HCT116 (cell line): ENCODE measurements at regions not wholly inside any gene's neighbourhood (a gene's known extent, or its start where the extent isn't known, plus 50 kb on each side); places are given as distances from the start of the nearest gene placed in this dataset.

ENCODE experiments used
- ATAC-seq: fragments of 200-7000 bp; cut with Tn5 transposase; 2 replicates; pipeline ENCODE4 v1.9.1; 2020; ENCODE audit warnings: mild to moderate bottlenecking, moderate library complexity
- BruUV-seq: library from RNA; stranded (reverse); fragments of 400-500 nt; replicated peaks from 2 replicates; lab custom pipeline; 2021; lab: Mats Ljungman, UMichigan
- CTCF ChIA-PET: fragments of 300-600 bp; sonication (Branson Sonifier 250); formaldehyde crosslinking; loops from one replicate; lab custom pipeline; 2021; ENCODE audit warnings: antibody characterized with exemption; lab: Charles Lee
- POLR2A ChIA-PET: fragments of 300-600, 350-600 bp; sonication (Branson Sonifier 250); formaldehyde crosslinking; loops from one replicate; lab custom pipeline; 2021; ENCODE audit warnings: antibody characterized with exemption; lab: Charles Lee
- RAD21 ChIA-PET, 2 experiments: fragments of 300-600 bp; sonication (Branson Sonifier 250); formaldehyde crosslinking; loops; one replicate each; lab custom pipeline; 2023; ENCODE audit warnings: low total read pairs in 2 of 2; ENCODE audit not compliant: uncharacterized antibody in 2 of 2, unreplicated experiment in 2 of 2, low non-redundant PET in 1 of 2; lab: Charles Lee
- DNase-seq: peaks from one replicate; pipeline ENCODE4 v3.0.0-alpha.2; 2010; ENCODE audit warnings: low read depth, low spot score
- H2AFZ ChIP-seq: fragments of 200-600 bp; shearing (Covaris generic), sonication (generic); 2 replicates; pipeline ENCODE4 v1.6.1; 2017; ENCODE audit warnings: low read depth, mixed run types, mixed read lengths, antibody characterized with exemption, low read length; ENCODE audit not compliant: poor library complexity, severe bottlenecking
- H3K27ac ChIP-seq: 2 replicates; pipeline ENCODE4 v1.5.1; 2012; ENCODE audit warnings: low read depth, low read length
- H3K27me3 ChIP-seq: fragments of 200-600 bp; sonication (generic); 2 replicates; pipeline ENCODE4 v1.6.1; 2016; ENCODE audit warnings: mixed run types, low read length, mixed read lengths; ENCODE audit not compliant: insufficient read depth
- H3K36me3 ChIP-seq, 2 experiments: fragments of 200-500 bp in 1 of 2; fragments of 200-600 bp in 1 of 2; sonication (Bioruptor generic) in 1 of 2; sonication (generic) in 1 of 2; 2 replicates each; pipeline versions ENCODE4 v1.5.1 to v1.6.1; 2014 to 2016; ENCODE audit warnings: low read length in 2 of 2, inconsistent platforms in 1 of 2, mixed read lengths in 1 of 2, mixed run types in 1 of 2; ENCODE audit not compliant: insufficient read depth in 2 of 2, control insufficient read depth in 1 of 2
- H3K4me1 ChIP-seq, 2 experiments: fragments of 200-600 bp in 1 of 2; sonication (generic) in 1 of 2; 2 replicates each; pipeline versions ENCODE4 v1.5.1 to v1.6.1; 2012 to 2017; ENCODE audit warnings: low read length in 2 of 2, inconsistent platforms in 1 of 2, mild to moderate bottlenecking in 1 of 2, mixed read lengths in 1 of 2, mixed run types in 1 of 2, moderate library complexity in 1 of 2; ENCODE audit not compliant: insufficient read depth in 2 of 2, control insufficient read depth in 1 of 2
- H3K4me2 ChIP-seq: fragments of 200-600 bp; sonication (generic); 2 replicates; pipeline ENCODE4 v1.6.1; 2017; ENCODE audit warnings: mixed run types, low read length, mixed read lengths
- H3K4me3 ChIP-seq, 2 experiments: fragments of 200-600 bp in 1 of 2; sonication (generic) in 1 of 2; replicated peaks in 1 of 2; 2 replicates each; pipeline ENCODE4 v1.5.1; 2011 to 2016; ENCODE audit warnings: low read length in 2 of 2, control low read depth in 1 of 2, low read depth in 1 of 2, mild to moderate bottlenecking in 1 of 2, mixed read lengths in 1 of 2, mixed run types in 1 of 2
- H3K79me2 ChIP-seq: fragments of 200-600 bp; sonication (generic); 2 replicates; pipeline ENCODE4 v1.6.1; 2017; ENCODE audit warnings: mild to moderate bottlenecking, mixed run types, low read length, moderate library complexity, mixed read lengths; ENCODE audit not compliant: insufficient read depth
- H3K9ac ChIP-seq: fragments of 200-600 bp; sonication (generic); 2 replicates; pipeline ENCODE4 v1.6.1; 2016; ENCODE audit warnings: low read length, mixed read lengths
- H3K9me2 ChIP-seq: fragments of 200-600 bp; sonication (generic), shearing (Covaris generic); 2 replicates; pipeline ENCODE4 v1.6.1; 2017; ENCODE audit warnings: mixed run types, mild to moderate bottlenecking, moderate library complexity; ENCODE audit not compliant: insufficient read depth
- H3K9me3 ChIP-seq, 2 experiments: fragments of 200-500 bp in 1 of 2; fragments of 200-600 bp in 1 of 2; sonication (Bioruptor generic) in 1 of 2; sonication (generic) in 1 of 2; 2 replicates each; pipeline ENCODE4 v1.6.1; 2014 to 2017; ENCODE audit warnings: low read length in 2 of 2, mixed read lengths in 2 of 2, inconsistent platforms in 1 of 2, low read depth in 1 of 2, mild to moderate bottlenecking in 1 of 2, mixed run types in 1 of 2, moderate library complexity in 1 of 2; ENCODE audit not compliant: control insufficient read depth in 1 of 2, insufficient read depth in 1 of 2
- H4K20me1 ChIP-seq: fragments of 200-600 bp; sonication (generic), shearing (Covaris generic); 2 replicates; pipeline ENCODE4 v1.6.1; 2017; ENCODE audit warnings: mixed run types, mild to moderate bottlenecking, moderate library complexity; ENCODE audit not compliant: insufficient read depth
- CBX3 ChIP-seq: IDR thresholded peaks from 2 replicates; pipeline ENCODE4 v1.6.1; 2012; ENCODE audit warnings: low read depth
- EGR1 ChIP-seq: IDR thresholded peaks from 2 replicates; pipeline ENCODE4 v1.6.1; 2012; ENCODE audit warnings: low read depth
- ELF1 ChIP-seq: IDR thresholded peaks from 2 replicates; pipeline ENCODE4 v1.6.1; 2012; ENCODE audit warnings: low read depth, borderline replicate concordance
- FOSL1 ChIP-seq: IDR thresholded peaks from 2 replicates; pipeline ENCODE4 v1.6.1; 2012; ENCODE audit warnings: low read depth
- POLR2A ChIP-seq: IDR thresholded peaks from 2 replicates; pipeline ENCODE4 v1.7.0; 2011; ENCODE audit warnings: borderline replicate concordance; ENCODE audit not compliant: insufficient read depth, insufficient read length; ENCODE audit errors: extremely low read depth
- SIN3A ChIP-seq: IDR thresholded peaks from 2 replicates; pipeline ENCODE4 v1.6.1; 2012; ENCODE audit warnings: low read depth
- SP1 ChIP-seq: IDR thresholded peaks from 2 replicates; pipeline ENCODE4 v1.6.1; 2012; ENCODE audit warnings: low read depth
- TCF7L2 ChIP-seq: IDR thresholded peaks from 2 replicates; pipeline ENCODE4 v1.7.0; 2011; ENCODE audit warnings: borderline replicate concordance, inconsistent platforms; ENCODE audit not compliant: insufficient read depth, insufficient read length; ENCODE audit errors: extremely low read depth
- ZFX ChIP-seq: fragments of 450-650 bp; IDR thresholded peaks from 2 replicates; pipeline ENCODE4 v1.6.1; 2017
- ZNF274 ChIP-seq: fragments of 200-500 bp; sonication (Bioruptor generic); IDR thresholded peaks from 2 replicates; pipeline ENCODE4 v1.6.1; 2014; ENCODE audit warnings: mild to moderate bottlenecking, low read depth, low read length, inconsistent platforms
- intact Hi-C: fragments of 100-400 bp; cut with micrococcal nuclease; formaldehyde crosslinking; loops from 2 replicates; pipeline ENCODE4 v1.10.0; 2022
- TF ChIP-seq, protein P1 (sequence below), 3 experiments: fragments of 200-600 bp in 1 of 3; sonication (generic) in 1 of 3; IDR thresholded peaks in 2 of 3; conservative IDR thresholded peaks in 1 of 3; 2 replicates each; pipeline ENCODE4 v1.5.1; 2012 to 2017; ENCODE audit warnings: low read depth in 2 of 3, low read length in 2 of 3, antibody characterized with exemption in 1 of 3, borderline replicate concordance in 1 of 3, control low read depth in 1 of 3, mild to moderate bottlenecking in 1 of 3, mixed read lengths in 1 of 3, mixed run types in 1 of 3, moderate library complexity in 1 of 3; ENCODE audit not compliant: insufficient read depth in 1 of 3
- TF ChIP-seq, protein P2 (sequence below): IDR thresholded peaks from 2 replicates; pipeline ENCODE4 v1.6.1; 2012; ENCODE audit warnings: low read depth

DNA sequence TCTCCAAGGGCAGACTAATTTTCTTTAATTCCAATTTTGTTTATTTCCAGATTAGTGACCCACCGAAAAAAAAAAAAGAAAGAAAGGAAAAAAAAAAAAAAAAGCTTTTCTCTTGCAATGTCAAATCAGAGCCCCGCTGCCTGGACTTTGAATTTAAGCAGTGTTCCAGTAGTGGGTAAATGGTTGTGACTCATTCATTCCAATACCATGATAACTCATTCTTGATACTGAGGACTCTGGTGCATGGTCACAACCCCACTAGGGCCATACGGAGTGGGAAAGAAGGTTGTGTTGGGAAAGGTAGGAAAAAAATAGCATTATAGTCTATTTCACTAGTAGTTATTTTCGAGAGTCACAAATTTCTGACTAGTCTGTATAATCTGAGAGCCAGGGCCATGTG is 59.1 kb upstream of the COL8A1 start:
- no peak for ATAC-seq
- no peak overlapping the region for H3K27ac ChIP-seq
- no peaks in the 10 kb centered on the region for H4K20me1 ChIP-seq
- no TSS peak for BruUV-seq
- peaks cover 27% of the 10 kb centered on the region for H3K27me3 ChIP-seq
- no peaks in the 10 kb centered on the region for H3K4me1 ChIP-seq
- intact Hi-C loops, result no loop called here
- no peak overlapping the region for H2AFZ ChIP-seq
- no peak overlapping the region for H3K4me2 ChIP-seq
- RAD21 ChIA-PET, result no interaction called here
- POLR2A ChIA-PET, result no interaction called here
- no peaks in the 10 kb centered on the region for H3K79me2 ChIP-seq
- no peaks in the 10 kb centered on the region for H3K36me3 ChIP-seq
- H3K4me3 ChIP-seq, result no peak overlapping the region
- no peaks in the 10 kb centered on the region for H3K9me3 ChIP-seq
- H3K9me2 ChIP-seq, result no peaks in the 10 kb centered on the region
- TF ChIP-seq SIN3A (no peak), TCF7L2 (no peak), ZNF274 (no peak), SP1 (no peak), EGR1 (no peak), ELF1 (no peak), POLR2A (no peak), FOSL1 (no peak), ZFX (no peak), CBX3 (no peak)
- TF ChIP-seq, protein P1, sequence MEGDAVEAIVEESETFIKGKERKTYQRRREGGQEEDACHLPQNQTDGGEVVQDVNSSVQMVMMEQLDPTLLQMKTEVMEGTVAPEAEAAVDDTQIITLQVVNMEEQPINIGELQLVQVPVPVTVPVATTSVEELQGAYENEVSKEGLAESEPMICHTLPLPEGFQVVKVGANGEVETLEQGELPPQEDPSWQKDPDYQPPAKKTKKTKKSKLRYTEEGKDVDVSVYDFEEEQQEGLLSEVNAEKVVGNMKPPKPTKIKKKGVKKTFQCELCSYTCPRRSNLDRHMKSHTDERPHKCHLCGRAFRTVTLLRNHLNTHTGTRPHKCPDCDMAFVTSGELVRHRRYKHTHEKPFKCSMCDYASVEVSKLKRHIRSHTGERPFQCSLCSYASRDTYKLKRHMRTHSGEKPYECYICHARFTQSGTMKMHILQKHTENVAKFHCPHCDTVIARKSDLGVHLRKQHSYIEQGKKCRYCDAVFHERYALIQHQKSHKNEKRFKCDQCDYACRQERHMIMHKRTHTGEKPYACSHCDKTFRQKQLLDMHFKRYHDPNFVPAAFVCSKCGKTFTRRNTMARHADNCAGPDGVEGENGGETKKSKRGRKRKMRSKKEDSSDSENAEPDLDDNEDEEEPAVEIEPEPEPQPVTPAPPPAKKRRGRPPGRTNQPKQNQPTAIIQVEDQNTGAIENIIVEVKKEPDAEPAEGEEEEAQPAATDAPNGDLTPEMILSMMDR (IDR thresholded peaks at IDR 0.05 in 2 of 3, conservative IDR thresholded peaks at IDR 0.05 in 1 of 3; ENCODE audit: borderline replicate concordance in 1 of 3, insufficient read depth in 1 of 3, low read depth in 2 of 3, low read length in 2 of 3), result no peak
- TF ChIP-seq, protein P2, sequence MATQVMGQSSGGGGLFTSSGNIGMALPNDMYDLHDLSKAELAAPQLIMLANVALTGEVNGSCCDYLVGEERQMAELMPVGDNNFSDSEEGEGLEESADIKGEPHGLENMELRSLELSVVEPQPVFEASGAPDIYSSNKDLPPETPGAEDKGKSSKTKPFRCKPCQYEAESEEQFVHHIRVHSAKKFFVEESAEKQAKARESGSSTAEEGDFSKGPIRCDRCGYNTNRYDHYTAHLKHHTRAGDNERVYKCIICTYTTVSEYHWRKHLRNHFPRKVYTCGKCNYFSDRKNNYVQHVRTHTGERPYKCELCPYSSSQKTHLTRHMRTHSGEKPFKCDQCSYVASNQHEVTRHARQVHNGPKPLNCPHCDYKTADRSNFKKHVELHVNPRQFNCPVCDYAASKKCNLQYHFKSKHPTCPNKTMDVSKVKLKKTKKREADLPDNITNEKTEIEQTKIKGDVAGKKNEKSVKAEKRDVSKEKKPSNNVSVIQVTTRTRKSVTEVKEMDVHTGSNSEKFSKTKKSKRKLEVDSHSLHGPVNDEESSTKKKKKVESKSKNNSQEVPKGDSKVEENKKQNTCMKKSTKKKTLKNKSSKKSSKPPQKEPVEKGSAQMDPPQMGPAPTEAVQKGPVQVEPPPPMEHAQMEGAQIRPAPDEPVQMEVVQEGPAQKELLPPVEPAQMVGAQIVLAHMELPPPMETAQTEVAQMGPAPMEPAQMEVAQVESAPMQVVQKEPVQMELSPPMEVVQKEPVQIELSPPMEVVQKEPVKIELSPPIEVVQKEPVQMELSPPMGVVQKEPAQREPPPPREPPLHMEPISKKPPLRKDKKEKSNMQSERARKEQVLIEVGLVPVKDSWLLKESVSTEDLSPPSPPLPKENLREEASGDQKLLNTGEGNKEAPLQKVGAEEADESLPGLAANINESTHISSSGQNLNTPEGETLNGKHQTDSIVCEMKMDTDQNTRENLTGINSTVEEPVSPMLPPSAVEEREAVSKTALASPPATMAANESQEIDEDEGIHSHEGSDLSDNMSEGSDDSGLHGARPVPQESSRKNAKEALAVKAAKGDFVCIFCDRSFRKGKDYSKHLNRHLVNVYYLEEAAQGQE, result no peak
- TF ChIP-seq, all 23 proteins: peak for 0
- no peak for DNase-seq
- CTCF ChIA-PET, result no interaction called here
- no peak overlapping the region for H3K9ac ChIP-seq
